ENCODE measurements at regions not wholly inside any gene's neighbourhood (a gene's known extent, or its start where the extent isn't known, plus 50 kb on each side); places are given as distances from the start of the nearest gene placed in this dataset.

DNA sequence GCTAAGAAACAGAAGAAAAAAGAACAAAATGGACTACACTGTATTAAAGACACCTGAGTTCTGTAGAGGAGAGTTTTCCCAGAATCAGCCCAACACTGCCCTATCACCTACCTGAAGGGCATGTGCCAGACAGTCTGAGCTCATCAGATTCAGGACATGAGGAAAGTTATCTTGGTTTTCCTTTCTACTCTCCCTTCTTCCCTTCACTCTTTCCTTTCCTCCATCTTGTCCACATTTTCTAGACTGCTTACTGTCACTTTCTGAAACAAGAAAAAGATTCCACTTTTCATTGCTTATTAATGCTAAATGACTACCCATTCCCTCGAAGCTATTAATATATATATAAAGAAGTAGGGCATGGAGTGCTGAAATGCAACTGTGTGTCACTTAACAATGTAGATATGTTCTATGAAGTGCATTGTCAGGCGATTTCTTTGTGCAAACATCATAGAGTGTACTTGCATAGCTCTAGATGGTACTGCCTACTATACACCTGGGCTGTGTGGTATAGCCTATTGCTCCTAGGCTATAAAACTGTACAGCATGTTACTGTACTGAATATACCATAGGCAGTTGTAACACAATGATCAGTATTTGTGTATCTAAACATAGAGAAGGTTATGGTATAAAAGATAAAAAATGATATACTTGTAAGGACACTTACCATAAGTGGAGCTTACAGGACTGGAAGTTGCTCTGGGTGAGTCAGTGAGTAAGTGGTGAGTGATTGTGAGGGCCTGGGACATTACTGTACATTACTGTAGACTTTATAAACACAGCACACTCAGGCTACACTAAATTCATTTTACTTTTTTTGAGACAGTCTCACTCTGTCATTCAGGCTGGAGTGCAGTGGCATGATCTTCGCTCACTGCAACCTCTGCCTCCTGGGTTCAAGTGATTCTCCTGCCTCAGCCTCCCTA, 145.5 kb upstream of the ITGA6 start:
- H2AK5ac ChIP-seq (ENCODE audit: low read depth, low read length), result no peak overlapping the region
- H3K79me1 ChIP-seq (ENCODE audit: low read depth, low read length), result no peaks in the 10 kb centered on the region
- H3K23ac ChIP-seq (ENCODE audit: insufficient read length), result no peak overlapping the region
- no peak overlapping the region for H2BK120ac ChIP-seq (replicated peaks; ENCODE audit: low read depth, low read length)
- no peak overlapping the region for H4K91ac ChIP-seq (replicated peaks; ENCODE audit: insufficient read length, low read length)
- no peak overlapping the region for H2BK12ac ChIP-seq (ENCODE audit: low read depth, low read length)
- H3K18ac ChIP-seq (ENCODE audit: extremely low read depth, low read length), result no peak overlapping the region
- H4K5ac ChIP-seq (ENCODE audit: insufficient read length, low read depth, low read length), result no peak overlapping the region
- H3K27me3 ChIP-seq (replicated peaks in 1 of 4; ENCODE audit: control insufficient read depth in 3 of 4, extremely low read depth in 1 of 4, insufficient read depth in 3 of 4, low read length in 3 of 4), result no peaks in the 10 kb centered on the region
- H3K9ac ChIP-seq (replicated peaks in 1 of 4; ENCODE audit: extremely low read depth in 1 of 4, low read depth in 3 of 4, low read length in 3 of 4), result no peak overlapping the region
- H3K36me3 ChIP-seq (ENCODE audit: control insufficient read depth in 2 of 4, insufficient read depth in 4 of 4, low read length in 3 of 4), result no peaks in the 10 kb centered on the region
- no peak overlapping the region for H3K4me3 ChIP-seq (ENCODE audit: extremely low read depth in 1 of 4, insufficient read depth in 2 of 4, low read depth in 3 of 4, low read length in 4 of 4)
- H3K9me3 ChIP-seq (ENCODE audit: insufficient read depth in 2 of 2, low read depth in 1 of 2, low read length in 1 of 2), result peaks cover 2 to 6% of the 10 kb centered on the region in 2 experiments; a peak in 3 of 4 replicates
- CTCF ChIA-PET (ENCODE audit: partially characterized antibody), result interaction anchor here (0.5 to 1.8 kb wide), 6 partner anchors 17 to 180 kb away, joined by 3 to 9 read pairs (median 4); no protein-coding TSS in a partner anchor
- no peak overlapping the region for H2BK20ac ChIP-seq (ENCODE audit: low read length)
- H2AFZ ChIP-seq (ENCODE audit: low read length), result no peak overlapping the region
- H2BK15ac ChIP-seq (ENCODE audit: low read length), result no peak overlapping the region
- H3K23me2 ChIP-seq (ENCODE audit: low read depth, low read length), result no peaks in the 10 kb centered on the region
- no peak overlapping the region for H3K4ac ChIP-seq (replicated peaks; ENCODE audit: insufficient read length, low read depth, low read length)
- no peak overlapping the region for H3K27ac ChIP-seq (ENCODE audit: low read depth, low read length)
- no peak overlapping the region for H3K4me2 ChIP-seq (ENCODE audit: insufficient read depth in 1 of 2, low read depth in 2 of 2, low read length in 2 of 2)
- DNase-seq (ENCODE audit: low read depth in 1 of 2, low spot score in 2 of 2), result no peak
- POLR2A ChIA-PET (ENCODE audit: partially characterized antibody), result interaction anchor here (0.6 to 0.9 kb wide), 2 partner anchors 11 to 45 kb away, joined by 3 read pairs; no protein-coding TSS in a partner anchor
- H4K8ac ChIP-seq (ENCODE audit: extremely low read depth, insufficient read depth, low read length), result no peak overlapping the region
- 90% methylated on average over 3 of the region's 3 CpGs; no CpG with 5 or more reads in 1 of the 2 experiments for WGBS, 2 experiments (ENCODE audit: extremely low coverage in 1 of 2, insufficient coverage in 1 of 2, insufficient read length in 1 of 2, insufficient replicate concordance in 2 of 2, low coverage in 1 of 2, low lambda C conversion rate in 2 of 2, missing lambda C conversion rate in 1 of 2)
- no peak for FAIRE-seq
- H2BK5ac ChIP-seq (ENCODE audit: low read depth, low read length), result no peak overlapping the region
- no peaks in the 10 kb centered on the region for H4K20me1 ChIP-seq (replicated peaks in 1 of 2; ENCODE audit: control insufficient read depth in 1 of 2, insufficient read depth in 2 of 2, low read length in 2 of 2)
- no peak overlapping the region for H3K56ac ChIP-seq (replicated peaks; ENCODE audit: insufficient read length, low read depth, low read length)
- no peak overlapping the region for H3K14ac ChIP-seq (ENCODE audit: insufficient read length)
- H3K79me2 ChIP-seq (ENCODE audit: control insufficient read depth in 1 of 2, insufficient read depth in 2 of 2, low read length in 2 of 2), result no peaks in the 10 kb centered on the region
- H3K4me1 ChIP-seq (replicated peaks in 1 of 4; ENCODE audit: control insufficient read depth in 3 of 4, insufficient read depth in 4 of 4, low read length in 3 of 4), result peaks cover 6 to 15% (median 9%) of the 10 kb centered on the region in 4 experiments
- no peak for TF ChIP-seq GTF2F1 (IDR thresholded peaks at IDR 0.05; ENCODE audit: borderline replicate concordance, low read depth, low read length)
- TF ChIP-seq, protein P1, sequence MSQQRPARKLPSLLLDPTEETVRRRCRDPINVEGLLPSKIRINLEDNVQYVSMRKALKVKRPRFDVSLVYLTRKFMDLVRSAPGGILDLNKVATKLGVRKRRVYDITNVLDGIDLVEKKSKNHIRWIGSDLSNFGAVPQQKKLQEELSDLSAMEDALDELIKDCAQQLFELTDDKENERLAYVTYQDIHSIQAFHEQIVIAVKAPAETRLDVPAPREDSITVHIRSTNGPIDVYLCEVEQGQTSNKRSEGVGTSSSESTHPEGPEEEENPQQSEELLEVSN (IDR thresholded peaks at IDR 0.05), result no peak
- no peak for TF ChIP-seq EZH2 (IDR thresholded peaks at IDR 0.05; ENCODE audit: low read depth, low read length, severe bottlenecking)
- TF ChIP-seq CBX5 (IDR thresholded peaks at IDR 0.05; ENCODE audit: low read depth, low read length), result no peak
- TF ChIP-seq KDM1A (IDR thresholded peaks at IDR 0.05; ENCODE audit: borderline replicate concordance, low read length), result no peak
- no peak for TF ChIP-seq ASH2L (IDR thresholded peaks at IDR 0.05; ENCODE audit: low read length)
- TF ChIP-seq, protein P2, sequence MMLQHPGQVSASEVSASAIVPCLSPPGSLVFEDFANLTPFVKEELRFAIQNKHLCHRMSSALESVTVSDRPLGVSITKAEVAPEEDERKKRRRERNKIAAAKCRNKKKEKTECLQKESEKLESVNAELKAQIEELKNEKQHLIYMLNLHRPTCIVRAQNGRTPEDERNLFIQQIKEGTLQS (IDR thresholded peaks at IDR 0.05; ENCODE audit: insufficient read depth, low read depth, low read length), result no peak
- no peak for TF ChIP-seq MAFK (IDR thresholded peaks at IDR 0.05; ENCODE audit: low read depth, low read length)
- TF ChIP-seq TBP (IDR thresholded peaks at IDR 0.05; ENCODE audit: low read depth, low read length), result no peak
- no peak for TF ChIP-seq PHF8 (conservative IDR thresholded peaks at IDR 0.05; ENCODE audit: low read depth, low read length)
- no peak for TF ChIP-seq KDM5A (IDR thresholded peaks at IDR 0.05; ENCODE audit: low read length)
